ENCODE measurements at regions not wholly inside any gene's neighbourhood (a gene's known extent, or its start where the extent isn't known, plus 50 kb on each side); places are given as distances from the start of the nearest gene placed in this dataset.

DNA sequence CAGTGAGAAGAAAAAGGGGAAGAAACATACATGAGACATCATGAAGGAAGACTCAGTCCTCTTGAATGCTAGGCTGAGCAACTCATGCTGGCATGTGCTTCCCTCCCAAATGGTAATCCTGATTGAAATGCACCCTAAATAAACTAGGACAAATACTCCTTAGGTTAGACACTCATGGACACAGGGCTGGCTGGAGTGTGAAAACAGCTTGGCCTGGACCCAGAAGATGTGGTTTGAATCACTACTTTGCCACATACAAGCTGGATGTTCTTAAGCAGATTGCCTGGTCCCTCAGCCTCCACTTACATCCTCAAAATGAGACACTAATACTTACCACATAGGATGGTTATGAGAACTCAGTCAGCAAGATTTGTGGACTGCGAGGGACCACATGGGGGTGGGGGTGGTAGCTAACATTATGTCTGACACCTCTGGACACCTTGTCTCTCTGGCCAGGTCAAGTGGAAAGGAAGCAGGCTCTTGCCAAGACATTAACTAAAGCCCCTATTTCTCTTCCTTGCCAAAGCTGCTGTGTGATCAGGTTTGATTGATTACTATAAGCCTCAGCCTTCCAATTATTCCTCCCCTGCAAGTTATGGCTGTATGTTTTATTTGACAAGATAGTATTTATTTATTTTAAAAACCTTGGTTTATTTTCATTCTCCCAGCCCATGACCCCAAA, 138.9 kb upstream of the SLC7A14 start:
- Histone ChIP-seq H3K4me3 (replicated peaks in 1 of 4; ENCODE audit: control extremely low read depth in 1 of 4, insufficient read depth in 1 of 4, low read depth in 3 of 4, low read length in 4 of 4) (no peak overlapping the region), H3K79me2 (ENCODE audit: control insufficient read depth, insufficient read depth, low read length) (no peaks in the 10 kb centered on the region), H3K4me1 (ENCODE audit: control insufficient read depth, extremely low read depth, insufficient read depth, low read length) (peaks cover 39% of the 10 kb centered on the region), H4K20me1 (ENCODE audit: control insufficient read depth, extremely low read depth, insufficient read depth, low read length) (no peaks in the 10 kb centered on the region), H3K27me3 (ENCODE audit: control insufficient read depth, insufficient read depth, low read length) (no peaks in the 10 kb centered on the region), H3K4me2 (ENCODE audit: extremely low read depth, insufficient read depth, low read length) (no peak overlapping the region), H3K9me3 (ENCODE audit: control insufficient read depth, insufficient read depth, low read depth, low read length) (no peaks in the 10 kb centered on the region), H2AFZ (ENCODE audit: low read length) (no peak overlapping the region), H3K9ac (ENCODE audit: insufficient read depth, low read length) (no peak overlapping the region), H3K27ac (ENCODE audit: insufficient read depth, low read length) (peak overlapping the region; percentile 98), H3K36me3 (ENCODE audit: control insufficient read depth, insufficient read depth, low read length) (no peaks in the 10 kb centered on the region)
- peak; percentile 80 to 94 for DNase-seq (ENCODE audit: low read depth in 2 of 2)
- TF ChIP-seq EZH2 (IDR thresholded peaks at IDR 0.05; ENCODE audit: low read length, missing control alignments) = no peak
- TF ChIP-seq, protein P1, sequence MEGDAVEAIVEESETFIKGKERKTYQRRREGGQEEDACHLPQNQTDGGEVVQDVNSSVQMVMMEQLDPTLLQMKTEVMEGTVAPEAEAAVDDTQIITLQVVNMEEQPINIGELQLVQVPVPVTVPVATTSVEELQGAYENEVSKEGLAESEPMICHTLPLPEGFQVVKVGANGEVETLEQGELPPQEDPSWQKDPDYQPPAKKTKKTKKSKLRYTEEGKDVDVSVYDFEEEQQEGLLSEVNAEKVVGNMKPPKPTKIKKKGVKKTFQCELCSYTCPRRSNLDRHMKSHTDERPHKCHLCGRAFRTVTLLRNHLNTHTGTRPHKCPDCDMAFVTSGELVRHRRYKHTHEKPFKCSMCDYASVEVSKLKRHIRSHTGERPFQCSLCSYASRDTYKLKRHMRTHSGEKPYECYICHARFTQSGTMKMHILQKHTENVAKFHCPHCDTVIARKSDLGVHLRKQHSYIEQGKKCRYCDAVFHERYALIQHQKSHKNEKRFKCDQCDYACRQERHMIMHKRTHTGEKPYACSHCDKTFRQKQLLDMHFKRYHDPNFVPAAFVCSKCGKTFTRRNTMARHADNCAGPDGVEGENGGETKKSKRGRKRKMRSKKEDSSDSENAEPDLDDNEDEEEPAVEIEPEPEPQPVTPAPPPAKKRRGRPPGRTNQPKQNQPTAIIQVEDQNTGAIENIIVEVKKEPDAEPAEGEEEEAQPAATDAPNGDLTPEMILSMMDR (conservative IDR thresholded peaks at IDR 0.05 in 1 of 2, IDR thresholded peaks at IDR 0.05 in 1 of 2; ENCODE audit: low read depth in 1 of 2, low read length in 2 of 2) = no peak

DNA sequence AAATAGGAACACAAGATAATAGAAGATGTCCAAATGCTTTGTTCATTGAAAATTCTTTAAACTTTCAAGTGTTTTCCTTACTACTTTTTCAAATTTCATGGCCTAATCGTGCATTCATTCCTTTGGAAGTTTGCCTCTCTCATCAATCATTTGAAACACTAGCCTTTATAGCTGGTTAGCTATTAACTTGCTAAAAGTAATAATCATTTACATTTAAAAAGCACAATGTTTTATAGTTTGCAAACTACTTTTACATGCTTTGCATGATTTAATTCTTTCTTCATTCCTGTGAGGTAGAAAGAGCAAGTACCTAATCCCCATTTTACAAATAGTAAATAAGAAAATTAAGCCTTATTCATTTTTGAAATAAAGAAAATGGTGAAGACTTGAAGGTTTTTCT, 137.4 kb upstream of the SLC7A14 start:
- Histone ChIP-seq H3K4me2 (ENCODE audit: extremely low read depth, insufficient read depth, low read length) (no peak overlapping the region), H4K20me1 (ENCODE audit: control insufficient read depth, extremely low read depth, insufficient read depth, low read length) (no peaks in the 10 kb centered on the region), H3K4me3 (replicated peaks in 1 of 4; ENCODE audit: control extremely low read depth in 1 of 4, insufficient read depth in 1 of 4, low read depth in 3 of 4, low read length in 4 of 4) (no peak overlapping the region), H3K4me1 (ENCODE audit: control insufficient read depth, extremely low read depth, insufficient read depth, low read length) (peaks cover 37% of the 10 kb centered on the region), H3K9me3 (ENCODE audit: control insufficient read depth, insufficient read depth, low read depth, low read length) (no peaks in the 10 kb centered on the region), H2AFZ (ENCODE audit: low read length) (no peak overlapping the region), H3K9ac (ENCODE audit: insufficient read depth, low read length) (no peak overlapping the region), H3K79me2 (ENCODE audit: control insufficient read depth, insufficient read depth, low read length) (no peaks in the 10 kb centered on the region), H3K27me3 (ENCODE audit: control insufficient read depth, insufficient read depth, low read length) (no peaks in the 10 kb centered on the region), H3K27ac (ENCODE audit: insufficient read depth, low read length) (no peak overlapping the region), H3K36me3 (ENCODE audit: control insufficient read depth, insufficient read depth, low read length) (no peaks in the 10 kb centered on the region)
- DNase-seq (ENCODE audit: low read depth in 2 of 2) = no peak
- TF ChIP-seq, protein P1 (conservative IDR thresholded peaks at IDR 0.05 in 1 of 2, IDR thresholded peaks at IDR 0.05 in 1 of 2; ENCODE audit: low read depth in 1 of 2, low read length in 2 of 2) = no peak
- no peak for TF ChIP-seq EZH2 (IDR thresholded peaks at IDR 0.05; ENCODE audit: low read length, missing control alignments)

DNA sequence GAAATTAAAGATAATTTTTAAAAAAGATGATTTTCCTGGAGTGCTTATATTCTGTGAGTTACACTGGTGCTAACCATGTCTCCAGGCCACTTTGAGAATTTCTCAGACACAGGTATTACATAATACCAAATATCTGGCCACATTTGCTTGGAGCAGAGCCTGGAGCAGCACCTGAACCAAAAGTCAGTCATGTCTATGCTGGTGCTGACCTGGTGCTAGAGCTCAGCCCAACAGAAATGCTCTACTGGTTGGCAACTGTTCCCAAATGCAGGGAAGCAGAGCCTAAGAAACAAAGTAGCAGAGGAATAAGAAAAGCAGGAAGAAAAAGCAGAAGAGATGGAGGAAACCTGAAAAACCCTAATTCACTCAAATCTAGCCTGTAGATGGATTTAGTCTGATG, 135.7 kb upstream of the SLC7A14 start:
- no peak overlapping the region for H3K27ac ChIP-seq (ENCODE audit: insufficient read depth, low read length)
- no peak for DNase-seq (ENCODE audit: low read depth in 2 of 2)
- no peaks in the 10 kb centered on the region for H3K36me3 ChIP-seq (ENCODE audit: control insufficient read depth, insufficient read depth, low read length)
- no peaks in the 10 kb centered on the region for H3K9me3 ChIP-seq (ENCODE audit: control insufficient read depth, insufficient read depth, low read depth, low read length)
- no peak overlapping the region for H3K4me3 ChIP-seq (replicated peaks in 1 of 4; ENCODE audit: control extremely low read depth in 1 of 4, insufficient read depth in 1 of 4, low read depth in 3 of 4, low read length in 4 of 4)
- no peak overlapping the region for H3K4me2 ChIP-seq (ENCODE audit: extremely low read depth, insufficient read depth, low read length)
- H3K4me1 ChIP-seq (ENCODE audit: control insufficient read depth, extremely low read depth, insufficient read depth, low read length) = peaks cover 36% of the 10 kb centered on the region
- H3K27me3 ChIP-seq (ENCODE audit: control insufficient read depth, insufficient read depth, low read length) = no peaks in the 10 kb centered on the region
- H4K20me1 ChIP-seq (ENCODE audit: control insufficient read depth, extremely low read depth, insufficient read depth, low read length) = no peaks in the 10 kb centered on the region
- TF ChIP-seq, protein P1 (conservative IDR thresholded peaks at IDR 0.05 in 1 of 2, IDR thresholded peaks at IDR 0.05 in 1 of 2; ENCODE audit: low read depth in 1 of 2, low read length in 2 of 2) = no peak
- TF ChIP-seq EZH2 (IDR thresholded peaks at IDR 0.05; ENCODE audit: low read length, missing control alignments) = no peak
- no peak overlapping the region for H3K9ac ChIP-seq (ENCODE audit: insufficient read depth, low read length)
- no peaks in the 10 kb centered on the region for H3K79me2 ChIP-seq (ENCODE audit: control insufficient read depth, insufficient read depth, low read length)
- H2AFZ ChIP-seq (ENCODE audit: low read length) = no peak overlapping the region
